Type B pancreatic cell (in vitro differentiated cells): ENCODE measurements at regions not wholly inside any gene's neighbourhood (a gene's known extent, or its start where the extent isn't known, plus 50 kb on each side); places are given as distances from the start of the nearest gene placed in this dataset.

Experiments
- DNase-seq: peaks from one replicate; pipeline ENCODE4 v3.0.0; 2021; ENCODE audit warnings: mixed read lengths; ENCODE audit not compliant: unreplicated experiment; ENCODE audit errors: extremely low spot score
- H3K27ac Mint-ChIP-seq: 2 replicates; pipeline ENCODE4 v1.8.0; 2021; ENCODE audit warnings: mild to moderate bottlenecking, mixed read lengths
- H3K27me3 Mint-ChIP-seq: 2 replicates; pipeline ENCODE4 v1.8.0; 2021; ENCODE audit warnings: mixed read lengths
- H3K36me3 Mint-ChIP-seq: 2 replicates; pipeline ENCODE4 v1.8.0; 2021; ENCODE audit warnings: mixed read lengths
- H3K4me1 Mint-ChIP-seq: one replicate; pipeline ENCODE4 v1.8.0; 2021; ENCODE audit warnings: mixed read lengths; ENCODE audit not compliant: unreplicated experiment
- H3K4me3 Mint-ChIP-seq: 2 replicates; pipeline ENCODE4 v1.8.0; 2021; ENCODE audit warnings: mild to moderate bottlenecking, mixed read lengths
- H3K9me3 Mint-ChIP-seq: 2 replicates; pipeline ENCODE4 v1.8.0; 2021; ENCODE audit warnings: mixed read lengths
- CTCF ChIP-seq: fragments of 200-600 bp; sonication (generic); conservative IDR thresholded peaks from 2 replicates; pipeline ENCODE4 v1.5.0; 2021; ENCODE audit warnings: antibody characterized with exemption, mild to moderate bottlenecking

GRCh38 chr11:23725752-23726151, 771.1 kb upstream of the LUZP2 start:
- no peaks in the 10 kb centered on the region for H3K9me3 Mint-ChIP-seq
- no peak overlapping the region for H3K4me3 Mint-ChIP-seq
- H3K36me3 Mint-ChIP-seq, result no peaks in the 10 kb centered on the region
- no peaks in the 10 kb centered on the region for H3K27me3 Mint-ChIP-seq
- TF ChIP-seq CTCF, result no peak
- DNase-seq, result no peak
- H3K4me1 Mint-ChIP-seq, result peaks cover 6% of the 10 kb centered on the region
- no peak overlapping the region for H3K27ac Mint-ChIP-seq

GRCh38 chr11:23727387-23727786, 769.5 kb upstream of the LUZP2 start:
- no peak overlapping the region for H3K27ac Mint-ChIP-seq
- no peaks in the 10 kb centered on the region for H3K9me3 Mint-ChIP-seq
- no peaks in the 10 kb centered on the region for H3K27me3 Mint-ChIP-seq
- TF ChIP-seq CTCF, result no peak
- no peak for DNase-seq
- peaks cover 6% of the 10 kb centered on the region for H3K4me1 Mint-ChIP-seq
- H3K36me3 Mint-ChIP-seq, result no peaks in the 10 kb centered on the region
- no peak overlapping the region for H3K4me3 Mint-ChIP-seq

GRCh38 chr11:23727794-23728193, 769.1 kb upstream of the LUZP2 start:
- Mint-ChIP-seq H3K27me3 (no peaks in the 10 kb centered on the region), H3K9me3 (no peaks in the 10 kb centered on the region), H3K27ac (no peak overlapping the region), H3K36me3 (no peaks in the 10 kb centered on the region), H3K4me1 (peaks cover 6% of the 10 kb centered on the region), H3K4me3 (no peak overlapping the region)
- no peak for TF ChIP-seq CTCF
- DNase-seq, result no peak

GRCh38 chr11:23729088-23729487, 767.8 kb upstream of the LUZP2 start:
- no peak overlapping the region for H3K4me3 Mint-ChIP-seq
- DNase-seq, result no peak
- no peak for TF ChIP-seq CTCF
- H3K36me3 Mint-ChIP-seq, result no peaks in the 10 kb centered on the region
- H3K27ac Mint-ChIP-seq, result no peak overlapping the region
- H3K27me3 Mint-ChIP-seq, result no peaks in the 10 kb centered on the region
- H3K4me1 Mint-ChIP-seq, result peaks cover 6% of the 10 kb centered on the region
- no peaks in the 10 kb centered on the region for H3K9me3 Mint-ChIP-seq

GRCh38 chr11:23730307-23730998, 766.4 kb upstream of the LUZP2 start:
- no peaks in the 10 kb centered on the region for H3K9me3 Mint-ChIP-seq
- H3K4me1 Mint-ChIP-seq, result peaks cover 6% of the 10 kb centered on the region
- H3K4me3 Mint-ChIP-seq, result no peak overlapping the region
- no peaks in the 10 kb centered on the region for H3K36me3 Mint-ChIP-seq
- no peaks in the 10 kb centered on the region for H3K27me3 Mint-ChIP-seq
- H3K27ac Mint-ChIP-seq, result no peak overlapping the region
- DNase-seq, result no peak
- TF ChIP-seq CTCF, result no peak

GRCh38 chr11:23732026-23732425, 764.8 kb upstream of the LUZP2 start:
- H3K9me3 Mint-ChIP-seq, result no peaks in the 10 kb centered on the region
- H3K4me3 Mint-ChIP-seq, result no peak overlapping the region
- DNase-seq, result no peak
- H3K27me3 Mint-ChIP-seq, result no peaks in the 10 kb centered on the region
- H3K27ac Mint-ChIP-seq, result no peak overlapping the region
- TF ChIP-seq CTCF, result no peak
- no peaks in the 10 kb centered on the region for H3K36me3 Mint-ChIP-seq
- peaks cover 6% of the 10 kb centered on the region for H3K4me1 Mint-ChIP-seq
